HepG2 (cell line): ENCODE measurements at regions not wholly inside any gene's neighbourhood (a gene's known extent, or its start where the extent isn't known, plus 50 kb on each side); places are given as distances from the start of the nearest gene placed in this dataset.

Source experiments
- ATAC-seq: fragments of 200-7000 bp; cut with Tn5 transposase; 3 replicates; pipeline ENCODE4 v1.9.1; 2020; ENCODE audit warnings: mild to moderate bottlenecking, moderate library complexity
- BruUV-seq: library from RNA; stranded (reverse); fragments of 400-500 nt; replicated peaks from 2 replicates; lab custom pipeline; 2021; lab: Mats Ljungman, UMichigan
- CTCF ChIA-PET: fragments of 300-600 bp; formaldehyde crosslinking; extraction: SDS; loops from one replicate; lab custom pipeline; 2021; ENCODE audit warnings: low total read pairs, inconsistent platforms, low intra/inter-chr PET ratio; lab: Yijun Ruan, JAX
- POLR2A ChIA-PET: fragments of 350-600 bp; sonication (Branson Sonifier 250); formaldehyde crosslinking; loops from one replicate; lab custom pipeline; 2020; ENCODE audit warnings: antibody characterized with exemption, inconsistent platforms; lab: Yijun Ruan, JAX
- DNase-seq: peaks from one replicate; pipeline ENCODE4 v3.0.0-alpha.2; 2015; ENCODE audit warnings: low spot score
- FAIRE-seq: peaks from 3 replicates; lab custom pipeline; 2011; peaks lifted over from hg19 to GRCh38; lab: Jason Lieb, UNC
- H2AFZ ChIP-seq: one replicate; pipeline ENCODE4 v1.6.1; 2011; ENCODE audit warnings: low read length, inconsistent platforms
- H3K27ac ChIP-seq: fragments of 300-600 bp; 3 replicates; pipeline ENCODE4 v1.8.0; 2011; ENCODE audit warnings: mixed run types, mild to moderate bottlenecking, mixed read lengths, low read length, inconsistent platforms; ENCODE audit not compliant: insufficient read depth; ENCODE audit errors: extremely low read length
- H3K27me3 ChIP-seq, 2 experiments: fragments of 200-600 bp in 1 of 2; 2 replicates in 1 of 2; 3 replicates in 1 of 2; pipeline versions ENCODE4 v1.6.0 to v1.8.0; 2011; ENCODE audit warnings: low read length in 2 of 2, mild to moderate bottlenecking in 2 of 2, moderate library complexity in 2 of 2, inconsistent platforms in 1 of 2; ENCODE audit not compliant: insufficient read depth in 2 of 2, control insufficient read depth in 1 of 2
- H3K36me3 ChIP-seq, 2 experiments: fragments of 200-600 bp in 1 of 2; replicated peaks in 1 of 2; 2 replicates in 1 of 2; 3 replicates in 1 of 2; pipeline versions ENCODE4 v1.5.1 to v1.8.0; 2011; ENCODE audit warnings: low read length in 2 of 2, inconsistent platforms in 1 of 2; ENCODE audit not compliant: insufficient read depth in 2 of 2, control insufficient read depth in 1 of 2
- H3K4me1 ChIP-seq: 2 replicates; pipeline ENCODE4 v1.5.1; 2012; ENCODE audit warnings: low read length, inconsistent platforms; ENCODE audit not compliant: insufficient read depth
- H3K4me2 ChIP-seq: 2 replicates; pipeline ENCODE4 v1.6.0; 2011; ENCODE audit warnings: low read depth, low read length, inconsistent platforms
- H3K4me3 ChIP-seq, 3 experiments: fragments of 200-600 bp in 1 of 3; sonication (generic), shearing (Covaris generic) in 1 of 3; replicated peaks in 1 of 3; 2 replicates each; pipeline ENCODE4 v1.5.1; 2011 to 2016; ENCODE audit warnings: low read length in 3 of 3, inconsistent platforms in 2 of 3, low read depth in 2 of 3, mild to moderate bottlenecking in 2 of 3, control low read depth in 1 of 3, mixed read lengths in 1 of 3; ENCODE audit not compliant: insufficient read depth in 1 of 3
- H3K79me2 ChIP-seq: one replicate; pipeline ENCODE4 v1.6.1; 2011; ENCODE audit warnings: low read length, inconsistent platforms; ENCODE audit not compliant: insufficient read depth
- H3K9ac ChIP-seq: 2 replicates; pipeline ENCODE4 v1.6.0; 2011; ENCODE audit warnings: mild to moderate bottlenecking, low read depth, low read length, inconsistent platforms; ENCODE audit not compliant: insufficient read depth
- H3K9me3 ChIP-seq: 2 replicates; pipeline ENCODE4 v1.5.1; 2012; ENCODE audit warnings: mild to moderate bottlenecking, low read length
- H4K20me1 ChIP-seq: 2 replicates; pipeline ENCODE4 v1.6.0; 2011; ENCODE audit warnings: inconsistent platforms, mild to moderate bottlenecking, low read length, moderate library complexity; ENCODE audit not compliant: insufficient read depth
- FOXP1 ChIP-seq, 2 experiments: fragments of 450-650 bp in 1 of 2; IDR thresholded peaks; 2 replicates each; pipeline ENCODE4 v1.6.1; 2017 to 2018; ENCODE audit warnings: antibody characterized with exemption in 1 of 2
- GATAD2A ChIP-seq: IDR thresholded peaks from 2 replicates; pipeline ENCODE4 v1.6.1; 2016
- HOXA5 ChIP-seq: sonication (generic); formaldehyde crosslinking; IDR thresholded peaks from 2 replicates; pipeline ENCODE4 v1.4.0; 2020; ENCODE audit warnings: missing genetic modification reagents
- IKZF4 ChIP-seq: sonication (generic); formaldehyde crosslinking; IDR thresholded peaks from 2 replicates; pipeline ENCODE4 v1.5.1; 2020; ENCODE audit warnings: borderline replicate concordance, mild to moderate bottlenecking, low read depth, missing genetic modification reagents; ENCODE audit errors: not compliant biosample characterization
- JUNB ChIP-seq: sonication (generic); formaldehyde crosslinking; IDR thresholded peaks from 2 replicates; pipeline ENCODE4 v1.8.0; 2022; ENCODE audit warnings: missing genetic modification reagents, mild to moderate bottlenecking, borderline replicate concordance
- PLRG1 ChIP-seq: fragments of 450-650 bp; conservative IDR thresholded peaks from 2 replicates; pipeline ENCODE4 v1.6.1; 2016
- SCMH1 ChIP-seq: sonication (generic); formaldehyde crosslinking; IDR thresholded peaks from 2 replicates; pipeline ENCODE4 v1.9.0; 2021; ENCODE audit warnings: missing genetic modification reagents, mild to moderate bottlenecking, borderline replicate concordance
- SMYD3 ChIP-seq: sonication (generic); formaldehyde crosslinking; IDR thresholded peaks from 2 replicates; pipeline ENCODE4 v1.8.1; 2023; ENCODE audit warnings: mild to moderate bottlenecking, missing genetic modification reagents
- TEAD2 ChIP-seq: sonication (generic); formaldehyde crosslinking; IDR thresholded peaks from 2 replicates; pipeline ENCODE4 v1.9.0; 2021; ENCODE audit warnings: missing genetic modification reagents
- TMF1 ChIP-seq: sonication (generic); formaldehyde crosslinking; IDR thresholded peaks from 2 replicates; pipeline ENCODE4 v1.8.1; 2022; ENCODE audit warnings: low read depth, missing genetic modification reagents
- U2AF1 ChIP-seq: fragments of 200-400 bp; formaldehyde crosslinking; optimal IDR thresholded peaks from 2 replicates; pipeline ENCODE3; 2017; ENCODE audit warnings: mild to moderate bottlenecking, low read depth, low read length
- ZBTB38 ChIP-seq: sonication (generic); formaldehyde crosslinking; IDR thresholded peaks from 2 replicates; pipeline ENCODE4 v1.5.1; 2020; ENCODE audit warnings: mild to moderate bottlenecking, missing genetic modification reagents
- ZNF10 ChIP-seq: sonication (generic); formaldehyde crosslinking; IDR thresholded peaks from 2 replicates; pipeline ENCODE4 v1.4.0; 2020; ENCODE audit warnings: mild to moderate bottlenecking, low read depth, missing genetic modification reagents, borderline replicate concordance
- ZNF589 ChIP-seq: sonication (generic); formaldehyde crosslinking; conservative IDR thresholded peaks from 2 replicates; pipeline ENCODE4 v1.8.0; 2022; ENCODE audit warnings: mild to moderate bottlenecking, moderate library complexity, missing genetic modification reagents
- ZNF703 ChIP-seq: sonication (generic); formaldehyde crosslinking; IDR thresholded peaks from 2 replicates; pipeline ENCODE4 v1.5.1; 2020; ENCODE audit warnings: missing genetic modification reagents, mild to moderate bottlenecking, moderate library complexity, borderline replicate concordance
- WGBS: methylation state at CpG from one replicate; pipeline ENCODE4 v1.1.6; 2017; ENCODE audit warnings: low lambda C conversion rate; 5-methylcytosine and 5-hydroxymethylcytosine counted together
- in situ Hi-C: cut with HindIII; loops from 2 replicates; pipeline ENCODE4 v1.10.0; 2017; ENCODE audit warnings: low pct_unique_long_range_greater_than_20kb; ENCODE audit not compliant: extremely low pct_ligation_motif_present
- intact Hi-C: fragments of 100-400 bp; cut with micrococcal nuclease; formaldehyde crosslinking; loops from one replicate; pipeline ENCODE4 v1.10.0; 2022; ENCODE audit not compliant: unreplicated experiment
- TF ChIP-seq, protein P1 (sequence below): fragments of 450-650 bp; IDR thresholded peaks from 2 replicates; pipeline ENCODE4 v1.6.1; 2017
- TF ChIP-seq, protein P2 (sequence below): sonication (generic); formaldehyde crosslinking; conservative IDR thresholded peaks from 2 replicates; pipeline ENCODE4 v1.8.1; 2023; ENCODE audit warnings: missing genetic modification reagents
- TF ChIP-seq, protein P3 (sequence below): sonication (generic); formaldehyde crosslinking; IDR thresholded peaks from 2 replicates; pipeline ENCODE4 v1.4.0; 2020; ENCODE audit warnings: missing genetic modification reagents
- TF ChIP-seq, protein P4 (sequence below): sonication (generic); formaldehyde crosslinking; IDR thresholded peaks from 2 replicates; pipeline ENCODE4 v1.4.0; 2020; ENCODE audit warnings: missing genetic modification reagents

DNA sequence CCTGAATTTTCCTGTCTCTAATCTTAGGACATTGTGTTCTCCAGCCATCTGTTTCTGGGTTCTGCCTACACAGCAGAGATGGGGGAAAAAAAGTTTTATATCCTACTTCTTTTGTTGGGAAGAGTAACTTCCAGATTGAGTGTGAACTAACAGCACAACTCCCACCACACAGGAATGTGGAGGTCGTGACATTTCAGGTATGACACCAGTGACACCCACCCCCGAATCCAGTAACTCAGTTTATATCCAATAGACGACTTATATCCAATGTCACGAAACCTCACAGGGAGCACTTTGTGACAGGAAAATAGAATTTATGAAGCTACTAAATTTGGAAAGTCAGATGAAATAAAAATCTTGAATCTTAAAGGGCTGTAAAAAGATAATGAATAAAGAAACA, 211.9 kb upstream of the GRM3 start (continued):
- TF ChIP-seq, protein P1, sequence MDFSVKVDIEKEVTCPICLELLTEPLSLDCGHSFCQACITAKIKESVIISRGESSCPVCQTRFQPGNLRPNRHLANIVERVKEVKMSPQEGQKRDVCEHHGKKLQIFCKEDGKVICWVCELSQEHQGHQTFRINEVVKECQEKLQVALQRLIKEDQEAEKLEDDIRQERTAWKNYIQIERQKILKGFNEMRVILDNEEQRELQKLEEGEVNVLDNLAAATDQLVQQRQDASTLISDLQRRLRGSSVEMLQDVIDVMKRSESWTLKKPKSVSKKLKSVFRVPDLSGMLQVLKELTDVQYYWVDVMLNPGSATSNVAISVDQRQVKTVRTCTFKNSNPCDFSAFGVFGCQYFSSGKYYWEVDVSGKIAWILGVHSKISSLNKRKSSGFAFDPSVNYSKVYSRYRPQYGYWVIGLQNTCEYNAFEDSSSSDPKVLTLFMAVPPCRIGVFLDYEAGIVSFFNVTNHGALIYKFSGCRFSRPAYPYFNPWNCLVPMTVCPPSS: no peak
- no peak for TF ChIP-seq TMF1
- no peak for TF ChIP-seq ZBTB38
- TF ChIP-seq, protein P2, sequence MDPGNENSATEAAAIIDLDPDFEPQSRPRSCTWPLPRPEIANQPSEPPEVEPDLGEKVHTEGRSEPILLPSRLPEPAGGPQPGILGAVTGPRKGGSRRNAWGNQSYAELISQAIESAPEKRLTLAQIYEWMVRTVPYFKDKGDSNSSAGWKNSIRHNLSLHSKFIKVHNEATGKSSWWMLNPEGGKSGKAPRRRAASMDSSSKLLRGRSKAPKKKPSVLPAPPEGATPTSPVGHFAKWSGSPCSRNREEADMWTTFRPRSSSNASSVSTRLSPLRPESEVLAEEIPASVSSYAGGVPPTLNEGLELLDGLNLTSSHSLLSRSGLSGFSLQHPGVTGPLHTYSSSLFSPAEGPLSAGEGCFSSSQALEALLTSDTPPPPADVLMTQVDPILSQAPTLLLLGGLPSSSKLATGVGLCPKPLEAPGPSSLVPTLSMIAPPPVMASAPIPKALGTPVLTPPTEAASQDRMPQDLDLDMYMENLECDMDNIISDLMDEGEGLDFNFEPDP (CRISPR knock-in tag): no peak
- no peak for TF ChIP-seq HOXA5 (CRISPR knock-in tag)
- TF ChIP-seq, protein P3, sequence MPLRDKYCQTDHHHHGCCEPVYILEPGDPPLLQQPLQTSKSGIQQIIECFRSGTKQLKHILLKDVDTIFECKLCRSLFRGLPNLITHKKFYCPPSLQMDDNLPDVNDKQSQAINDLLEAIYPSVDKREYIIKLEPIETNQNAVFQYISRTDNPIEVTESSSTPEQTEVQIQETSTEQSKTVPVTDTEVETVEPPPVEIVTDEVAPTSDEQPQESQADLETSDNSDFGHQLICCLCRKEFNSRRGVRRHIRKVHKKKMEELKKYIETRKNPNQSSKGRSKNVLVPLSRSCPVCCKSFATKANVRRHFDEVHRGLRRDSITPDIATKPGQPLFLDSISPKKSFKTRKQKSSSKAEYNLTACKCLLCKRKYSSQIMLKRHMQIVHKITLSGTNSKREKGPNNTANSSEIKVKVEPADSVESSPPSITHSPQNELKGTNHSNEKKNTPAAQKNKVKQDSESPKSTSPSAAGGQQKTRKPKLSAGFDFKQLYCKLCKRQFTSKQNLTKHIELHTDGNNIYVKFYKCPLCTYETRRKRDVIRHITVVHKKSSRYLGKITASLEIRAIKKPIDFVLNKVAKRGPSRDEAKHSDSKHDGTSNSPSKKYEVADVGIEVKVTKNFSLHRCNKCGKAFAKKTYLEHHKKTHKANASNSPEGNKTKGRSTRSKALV (CRISPR knock-in tag): no peak

DNA sequence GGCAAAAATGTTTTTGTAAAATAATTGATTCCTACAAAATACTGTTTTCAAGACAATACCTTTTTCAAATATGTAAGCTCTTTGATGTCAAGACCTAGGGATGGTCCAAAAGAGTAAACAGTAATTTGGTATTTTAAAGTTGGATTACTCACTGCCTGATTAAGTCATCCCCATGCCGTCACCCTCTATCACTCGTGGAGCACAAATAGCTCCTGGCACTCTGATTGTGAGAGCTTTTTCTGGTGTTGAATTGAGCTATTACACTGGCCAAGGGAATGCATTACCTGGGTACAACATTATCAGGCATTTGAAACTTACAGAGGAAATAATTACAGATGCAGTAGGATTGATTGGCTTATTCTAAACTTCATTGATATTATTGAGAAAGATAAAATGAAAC, 231.9 kb upstream of the GRM3 start:
- Histone ChIP-seq H2AFZ (no peak overlapping the region), H3K27ac (no peak overlapping the region), H3K79me2 (no peaks in the 10 kb centered on the region), H3K4me1 (no peaks in the 10 kb centered on the region), H3K9me3 (no peaks in the 10 kb centered on the region), H3K27me3 (no peaks in the 10 kb centered on the region), H3K9ac (no peak overlapping the region), H3K36me3 (no peaks in the 10 kb centered on the region), H3K4me3 (no peak overlapping the region), H3K4me2 (no peak overlapping the region), H4K20me1 (no peaks in the 10 kb centered on the region)
- intact Hi-C loops: no loop called here
- ATAC-seq (no peak), DNase-seq (no peak), FAIRE-seq (no peak)
- ChIA-PET POLR2A (no interaction called here), CTCF (no interaction called here)
- BruUV-seq: no TSS peak
- in situ Hi-C loops: no loop called here
- 0% methylated on average over 2 of the region's 2 CpGs for WGBS
- TF ChIP-seq ZNF703 (CRISPR knock-in tag) (no peak), PLRG1 (no peak), IKZF4 (CRISPR knock-in tag) (no peak), JUNB (CRISPR knock-in tag) (no peak), SCMH1 (no peak), ZNF589 (CRISPR knock-in tag) (no peak), U2AF1 (no peak), ZNF10 (CRISPR knock-in tag) (no peak), TEAD2 (CRISPR knock-in tag) (no peak), SMYD3 (CRISPR knock-in tag) (no peak), FOXP1 (IDR thresholded peaks at IDR 0.05) (no peak), FOXP1 (CRISPR knock-in tag; IDR thresholded peaks at IDR 0.05) (no peak), GATAD2A (CRISPR knock-in tag) (no peak)
- TF ChIP-seq, protein P4, sequence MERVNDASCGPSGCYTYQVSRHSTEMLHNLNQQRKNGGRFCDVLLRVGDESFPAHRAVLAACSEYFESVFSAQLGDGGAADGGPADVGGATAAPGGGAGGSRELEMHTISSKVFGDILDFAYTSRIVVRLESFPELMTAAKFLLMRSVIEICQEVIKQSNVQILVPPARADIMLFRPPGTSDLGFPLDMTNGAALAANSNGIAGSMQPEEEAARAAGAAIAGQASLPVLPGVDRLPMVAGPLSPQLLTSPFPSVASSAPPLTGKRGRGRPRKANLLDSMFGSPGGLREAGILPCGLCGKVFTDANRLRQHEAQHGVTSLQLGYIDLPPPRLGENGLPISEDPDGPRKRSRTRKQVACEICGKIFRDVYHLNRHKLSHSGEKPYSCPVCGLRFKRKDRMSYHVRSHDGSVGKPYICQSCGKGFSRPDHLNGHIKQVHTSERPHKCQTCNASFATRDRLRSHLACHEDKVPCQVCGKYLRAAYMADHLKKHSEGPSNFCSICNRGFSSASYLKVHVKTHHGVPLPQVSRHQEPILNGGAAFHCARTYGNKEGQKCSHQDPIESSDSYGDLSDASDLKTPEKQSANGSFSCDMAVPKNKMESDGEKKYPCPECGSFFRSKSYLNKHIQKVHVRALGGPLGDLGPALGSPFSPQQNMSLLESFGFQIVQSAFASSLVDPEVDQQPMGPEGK (CRISPR knock-in tag): no peak
